Progenitor cell of endocrine pancreas (in vitro differentiated cells): ENCODE measurements at regions not wholly inside any gene's neighbourhood (a gene's known extent, or its start where the extent isn't known, plus 50 kb on each side); places are given as distances from the start of the nearest gene placed in this dataset.

ENCODE experiments used
- DNase-seq: peaks from one replicate; pipeline ENCODE4 v3.0.0; 2021; ENCODE audit warnings: low spot score; ENCODE audit not compliant: unreplicated experiment
- H3K27ac Mint-ChIP-seq: 2 replicates; pipeline ENCODE4 v1.8.0; 2021; ENCODE audit warnings: mild to moderate bottlenecking, moderate library complexity, mixed read lengths
- H3K27me3 Mint-ChIP-seq: 2 replicates; pipeline ENCODE4 v1.8.0; 2021; ENCODE audit warnings: mixed read lengths
- H3K36me3 Mint-ChIP-seq: 2 replicates; pipeline ENCODE4 v1.8.0; 2022; ENCODE audit warnings: mixed read lengths; ENCODE audit not compliant: insufficient read depth
- H3K4me1 Mint-ChIP-seq: 2 replicates; pipeline ENCODE4 v1.8.0; 2021; ENCODE audit warnings: low read depth, mixed read lengths
- H3K4me3 Mint-ChIP-seq: 2 replicates; pipeline ENCODE4 v1.8.0; 2021; ENCODE audit warnings: low read depth, mild to moderate bottlenecking, moderate library complexity, mixed read lengths
- H3K9me3 Mint-ChIP-seq: 2 replicates; pipeline ENCODE4 v1.8.0; 2021; ENCODE audit warnings: low read depth, mixed read lengths
- CTCF ChIP-seq: fragments of 200-600 bp; sonication (generic); IDR thresholded peaks from one replicate; pipeline ENCODE4 v1.5.0; 2021; ENCODE audit warnings: antibody characterized with exemption, mild to moderate bottlenecking; ENCODE audit not compliant: unreplicated experiment

- peaks cover 33% of the 10 kb centered on the region for H3K27me3 Mint-ChIP-seq
- DNase-seq, result no peak
- H3K4me3 Mint-ChIP-seq, result no peak overlapping the region
- H3K36me3 Mint-ChIP-seq, result no peaks in the 10 kb centered on the region
- peaks cover 3% of the 10 kb centered on the region for H3K4me1 Mint-ChIP-seq
- TF ChIP-seq CTCF, result no peak
- no peaks in the 10 kb centered on the region for H3K9me3 Mint-ChIP-seq
- H3K27ac Mint-ChIP-seq, result no peak overlapping the region
These were observed 415.9 kb downstream of the ETS1 start for GRCh38 chr11:128171506-128171905.

GRCh38 chr11:128165572-128165971 lies 421.8 kb downstream of the ETS1 start:
- no peak overlapping the region for H3K27ac Mint-ChIP-seq
- TF ChIP-seq CTCF, result no peak
- no peaks in the 10 kb centered on the region for H3K36me3 Mint-ChIP-seq
- no peaks in the 10 kb centered on the region for H3K9me3 Mint-ChIP-seq
- peaks cover 32% of the 10 kb centered on the region for H3K27me3 Mint-ChIP-seq
- H3K4me1 Mint-ChIP-seq, result peaks cover 10% of the 10 kb centered on the region
- H3K4me3 Mint-ChIP-seq, result no peak overlapping the region
- no peak for DNase-seq

- no peak for TF ChIP-seq CTCF
- Mint-ChIP-seq H3K4me1 (peaks cover 10% of the 10 kb centered on the region), H3K27me3 (peaks cover 24% of the 10 kb centered on the region), H3K27ac (peak overlapping the region; percentile 88), H3K9me3 (no peaks in the 10 kb centered on the region), H3K36me3 (no peaks in the 10 kb centered on the region), H3K4me3 (no peak overlapping the region)
- no peak for DNase-seq
These were observed 423.1 kb downstream of the ETS1 start for GRCh38 chr11:128164080-128164741.

GRCh38 chr11:128161994-128162393 lies 425.4 kb downstream of the ETS1 start:
- H3K9me3 Mint-ChIP-seq, result no peaks in the 10 kb centered on the region
- peaks cover 10% of the 10 kb centered on the region for H3K4me1 Mint-ChIP-seq
- no peaks in the 10 kb centered on the region for H3K36me3 Mint-ChIP-seq
- no peak for TF ChIP-seq CTCF
- no peak for DNase-seq
- no peak overlapping the region for H3K4me3 Mint-ChIP-seq
- peaks cover 6% of the 10 kb centered on the region for H3K27me3 Mint-ChIP-seq
- no peak overlapping the region for H3K27ac Mint-ChIP-seq

GRCh38 chr11:128161436-128161835 lies 425.9 kb downstream of the ETS1 start:
- Mint-ChIP-seq H3K27me3 (peaks cover 2% of the 10 kb centered on the region), H3K36me3 (no peaks in the 10 kb centered on the region), H3K9me3 (no peaks in the 10 kb centered on the region), H3K4me3 (no peak overlapping the region), H3K4me1 (peaks cover 10% of the 10 kb centered on the region), H3K27ac (no peak overlapping the region)
- TF ChIP-seq CTCF, result no peak
- DNase-seq, result no peak
